Osteoblast (primary cell): ENCODE measurements at regions not wholly inside any gene's neighbourhood (a gene's known extent, or its start where the extent isn't known, plus 50 kb on each side); places are given as distances from the start of the nearest gene placed in this dataset.

Experiments
- DNase-seq: peaks from one replicate; pipeline ENCODE4 v3.0.0; 2011; ENCODE audit warnings: low spot score, mixed read lengths; ENCODE audit not compliant: insufficient read length; ENCODE audit errors: missing footprints
- H2AFZ ChIP-seq: 2 replicates; pipeline ENCODE4 v1.6.0; 2011; ENCODE audit warnings: mild to moderate bottlenecking, low read length
- H3K27ac ChIP-seq: 2 replicates; pipeline ENCODE4 v1.5.1; 2011; ENCODE audit warnings: mild to moderate bottlenecking, low read depth, low read length, moderate library complexity
- H3K27me3 ChIP-seq: 2 replicates; pipeline ENCODE4 v1.6.0; 2012; ENCODE audit warnings: mild to moderate bottlenecking, control low read depth, inconsistent platforms, low read length, moderate library complexity; ENCODE audit not compliant: insufficient read depth
- H3K36me3 ChIP-seq: 2 replicates; pipeline ENCODE4 v1.5.1; 2011; ENCODE audit warnings: mild to moderate bottlenecking, low read length, control low read depth, moderate library complexity; ENCODE audit not compliant: insufficient read depth
- H3K4me1 ChIP-seq: 2 replicates; pipeline ENCODE4 v1.5.1; 2011; ENCODE audit warnings: mild to moderate bottlenecking, low read length, control low read depth, moderate library complexity; ENCODE audit not compliant: insufficient read depth
- H3K4me2 ChIP-seq: 2 replicates; pipeline ENCODE4 v1.6.0; 2011; ENCODE audit warnings: mild to moderate bottlenecking, low read length; ENCODE audit not compliant: insufficient read depth
- H3K4me3 ChIP-seq: fragments of 200-600 bp; sonication (generic); 3 replicates; pipeline ENCODE4 v1.5.1; 2012; ENCODE audit warnings: mild to moderate bottlenecking, low read length, inconsistent platforms; ENCODE audit not compliant: insufficient read depth
- H3K79me2 ChIP-seq: 2 replicates; pipeline ENCODE4 v1.6.0; 2012; ENCODE audit warnings: mild to moderate bottlenecking, low read length, control low read depth, inconsistent platforms; ENCODE audit not compliant: insufficient read depth
- H3K9me3 ChIP-seq: 2 replicates; pipeline ENCODE4 v1.5.1; 2011; ENCODE audit warnings: low read depth, low read length, control low read depth
- H4K20me1 ChIP-seq: 2 replicates; pipeline ENCODE4 v1.6.0; 2012; ENCODE audit warnings: mild to moderate bottlenecking, low read length, control low read depth; ENCODE audit not compliant: insufficient read depth
- TF ChIP-seq, protein P1 (sequence below): IDR thresholded peaks from 2 replicates; pipeline ENCODE4 v1.5.1; 2011; ENCODE audit warnings: mild to moderate bottlenecking, low read depth, low read length, moderate library complexity; ENCODE audit errors: extremely low read depth

DNA sequence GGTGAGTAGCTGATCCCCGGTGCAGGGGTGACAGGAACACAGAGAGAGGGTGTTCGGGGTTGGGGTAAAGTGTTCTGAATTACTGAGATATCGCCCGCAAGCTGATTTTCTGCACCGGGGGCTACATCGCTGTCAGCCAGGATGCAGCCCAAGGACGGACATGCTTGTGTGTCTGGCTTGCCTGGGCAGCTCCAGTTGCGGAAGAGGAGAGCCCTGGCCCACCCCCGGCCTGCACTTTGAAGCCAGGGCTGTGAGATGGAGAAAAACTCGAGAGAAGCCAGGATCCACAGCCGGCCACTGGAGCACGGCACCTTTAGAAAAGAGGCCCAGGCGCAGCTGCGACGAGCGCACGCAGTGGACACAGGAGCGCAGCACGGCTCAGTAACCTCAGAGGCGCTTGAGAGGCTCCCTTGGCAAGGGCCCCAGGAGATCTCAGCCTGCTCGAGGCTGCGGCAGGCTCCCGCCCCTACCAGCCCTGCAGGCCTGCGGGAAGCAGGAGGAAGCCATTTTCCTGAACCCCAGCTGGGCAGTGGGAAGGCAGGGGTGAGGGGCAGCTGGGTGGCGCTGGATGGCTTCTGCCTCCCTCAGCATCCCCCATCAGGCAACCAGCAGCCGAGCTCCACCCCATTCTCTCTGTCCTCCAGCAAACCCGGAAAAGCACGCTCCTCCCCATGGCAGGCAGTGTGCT, 59.2 kb downstream of the C9orf50 start:
- TF ChIP-seq, protein P1, sequence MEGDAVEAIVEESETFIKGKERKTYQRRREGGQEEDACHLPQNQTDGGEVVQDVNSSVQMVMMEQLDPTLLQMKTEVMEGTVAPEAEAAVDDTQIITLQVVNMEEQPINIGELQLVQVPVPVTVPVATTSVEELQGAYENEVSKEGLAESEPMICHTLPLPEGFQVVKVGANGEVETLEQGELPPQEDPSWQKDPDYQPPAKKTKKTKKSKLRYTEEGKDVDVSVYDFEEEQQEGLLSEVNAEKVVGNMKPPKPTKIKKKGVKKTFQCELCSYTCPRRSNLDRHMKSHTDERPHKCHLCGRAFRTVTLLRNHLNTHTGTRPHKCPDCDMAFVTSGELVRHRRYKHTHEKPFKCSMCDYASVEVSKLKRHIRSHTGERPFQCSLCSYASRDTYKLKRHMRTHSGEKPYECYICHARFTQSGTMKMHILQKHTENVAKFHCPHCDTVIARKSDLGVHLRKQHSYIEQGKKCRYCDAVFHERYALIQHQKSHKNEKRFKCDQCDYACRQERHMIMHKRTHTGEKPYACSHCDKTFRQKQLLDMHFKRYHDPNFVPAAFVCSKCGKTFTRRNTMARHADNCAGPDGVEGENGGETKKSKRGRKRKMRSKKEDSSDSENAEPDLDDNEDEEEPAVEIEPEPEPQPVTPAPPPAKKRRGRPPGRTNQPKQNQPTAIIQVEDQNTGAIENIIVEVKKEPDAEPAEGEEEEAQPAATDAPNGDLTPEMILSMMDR: no peak
- Histone ChIP-seq H3K4me1 (no peaks in the 10 kb centered on the region), H3K4me2 (no peak overlapping the region), H3K79me2 (no peaks in the 10 kb centered on the region), H3K36me3 (no peaks in the 10 kb centered on the region), H2AFZ (no peak overlapping the region), H4K20me1 (no peaks in the 10 kb centered on the region), H3K27me3 (no peaks in the 10 kb centered on the region), H3K27ac (no peak overlapping the region), H3K9me3 (no peaks in the 10 kb centered on the region), H3K4me3 (no peak overlapping the region)
- peak; percentile 78 for DNase-seq

DNA sequence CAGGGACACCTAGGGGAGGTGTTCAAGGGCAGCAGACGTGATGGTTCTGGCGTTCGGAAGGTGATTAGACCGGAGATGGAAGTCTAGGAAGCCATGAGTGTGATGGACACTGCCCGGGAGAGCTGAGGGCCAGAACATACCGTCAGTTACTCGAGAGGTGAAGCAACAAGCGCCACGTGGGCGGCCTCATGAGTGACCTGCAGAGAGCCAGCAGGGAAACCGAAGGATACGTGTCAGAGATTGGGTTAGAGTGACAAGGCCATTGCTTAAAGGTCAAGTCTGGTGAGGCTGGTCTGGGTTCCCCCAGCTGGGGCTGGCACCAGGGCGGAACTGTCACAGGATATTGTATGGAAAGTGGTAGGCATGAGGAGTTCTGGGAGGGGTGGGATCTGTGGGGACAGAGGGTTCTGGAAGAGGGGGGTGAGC, 60.0 kb downstream of the C9orf50 start:
- Histone ChIP-seq H3K36me3 (no peaks in the 10 kb centered on the region), H3K27me3 (no peaks in the 10 kb centered on the region), H2AFZ (no peak overlapping the region), H3K79me2 (no peaks in the 10 kb centered on the region), H3K27ac (no peak overlapping the region), H3K4me3 (no peak overlapping the region), H3K4me1 (no peaks in the 10 kb centered on the region), H3K9me3 (no peaks in the 10 kb centered on the region), H4K20me1 (no peaks in the 10 kb centered on the region), H3K4me2 (no peak overlapping the region)
- TF ChIP-seq, protein P1: no peak
- DNase-seq: peak; percentile 54

DNA sequence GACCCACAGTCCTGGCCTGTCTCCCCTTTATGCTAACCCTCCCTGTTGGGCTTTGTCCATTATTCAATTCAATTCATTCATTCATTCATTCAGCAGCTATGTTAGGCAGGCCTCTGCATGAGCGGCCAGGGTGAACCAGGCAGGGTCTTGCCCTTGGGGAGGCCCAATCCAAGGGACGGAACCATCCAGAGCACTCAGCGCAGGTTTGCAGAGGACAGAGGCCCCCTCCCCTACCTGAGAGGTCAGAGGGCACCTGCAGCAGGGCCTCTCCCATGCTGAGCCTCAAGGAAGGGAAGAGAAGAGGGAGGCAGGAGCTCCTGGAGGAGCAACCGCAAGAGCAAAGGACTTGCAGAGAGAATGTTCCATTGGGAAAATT, 61.4 kb downstream of the C9orf50 start:
- H3K27ac ChIP-seq: no peak overlapping the region
- no peaks in the 10 kb centered on the region for H3K4me1 ChIP-seq
- no peaks in the 10 kb centered on the region for H4K20me1 ChIP-seq
- no peaks in the 10 kb centered on the region for H3K79me2 ChIP-seq
- H3K36me3 ChIP-seq: no peaks in the 10 kb centered on the region
- H3K27me3 ChIP-seq: no peaks in the 10 kb centered on the region
- no peaks in the 10 kb centered on the region for H3K9me3 ChIP-seq
- no peak overlapping the region for H3K4me2 ChIP-seq
- H3K4me3 ChIP-seq: no peak overlapping the region
- TF ChIP-seq, protein P1: no peak
- H2AFZ ChIP-seq: no peak overlapping the region
- DNase-seq: no peak

DNA sequence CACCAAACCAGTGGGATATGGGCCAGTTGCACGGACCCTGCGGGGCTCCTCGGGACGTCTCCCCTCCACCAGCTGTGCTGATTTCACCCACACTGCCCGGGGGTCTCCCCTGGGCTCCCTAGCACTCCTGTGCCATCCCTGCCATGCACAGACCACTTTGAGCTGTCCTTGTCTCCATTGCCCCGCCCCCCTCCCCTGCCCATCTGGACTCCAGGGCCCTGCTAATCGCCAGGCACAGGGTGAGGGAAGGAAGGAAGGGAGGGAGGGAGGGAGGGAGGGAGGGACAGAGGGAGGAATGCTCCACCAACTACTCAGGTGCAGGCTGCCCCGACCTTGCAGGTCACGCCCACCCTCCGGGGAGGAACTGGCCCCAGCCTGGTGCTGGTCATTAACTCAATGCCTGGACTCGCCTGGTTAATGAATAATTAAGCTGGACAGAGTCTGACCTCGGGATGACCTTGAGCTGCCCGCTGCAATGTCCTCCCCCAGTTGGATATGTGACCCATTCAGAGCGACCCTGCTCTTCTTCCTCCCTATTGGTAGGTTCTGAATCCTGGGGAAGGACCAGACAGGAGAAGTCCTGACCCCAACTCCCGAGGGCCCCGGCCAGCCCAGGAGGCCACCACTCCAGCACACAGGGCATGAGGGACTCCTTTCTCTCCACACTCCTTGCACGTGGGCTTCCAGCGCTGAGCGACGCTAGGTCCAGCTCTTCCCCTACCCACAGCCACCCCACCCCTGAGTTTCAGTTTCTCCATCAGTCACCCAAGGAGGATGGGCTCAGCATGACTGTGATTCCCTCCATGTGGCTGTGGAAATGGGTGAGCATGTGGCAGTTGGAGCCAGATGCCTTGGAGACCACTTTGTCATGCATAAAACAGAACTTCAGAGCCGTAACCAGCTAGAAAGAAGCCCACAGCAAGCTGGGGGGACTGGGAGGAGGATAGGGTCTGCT, 62.1 kb downstream of the C9orf50 start:
- Histone ChIP-seq H3K27ac (no peak overlapping the region), H3K27me3 (no peaks in the 10 kb centered on the region), H3K9me3 (no peaks in the 10 kb centered on the region), H4K20me1 (no peaks in the 10 kb centered on the region), H2AFZ (no peak overlapping the region), H3K4me1 (no peaks in the 10 kb centered on the region), H3K4me2 (no peak overlapping the region), H3K36me3 (no peaks in the 10 kb centered on the region), H3K4me3 (no peak overlapping the region), H3K79me2 (no peaks in the 10 kb centered on the region)
- TF ChIP-seq, protein P1: no peak
- DNase-seq: no peak
